ENCODE measurements at regions not wholly inside any gene's neighbourhood (a gene's known extent, or its start where the extent isn't known, plus 50 kb on each side); places are given as distances from the start of the nearest gene placed in this dataset.
"Not testable (repeated sequence)": the region's sequence is repeated elsewhere in the genome, so short reads cannot be mapped to it uniquely, and the experiment has no call there.

GRCh38 chr11:67906969-67907368, 96.9 kb downstream of the UNC93B1 start:
- H3K27me3 Mint-ChIP-seq = peaks cover 20% of the 10 kb centered on the region
- H3K36me3 ChIP-seq (replicated peaks in 1 of 2; ENCODE audit: control extremely low read depth in 1 of 2, control insufficient read depth in 1 of 2, extremely low read depth in 1 of 2, insufficient read depth in 2 of 2, low read length in 1 of 2); H3K27ac ChIP-seq (ENCODE audit: low read length in 2 of 2); H3K79me2 ChIP-seq (ENCODE audit: control insufficient read depth, insufficient read depth, low read length); H3K9me3 ChIP-seq (ENCODE audit: control extremely low read depth in 1 of 3, control insufficient read depth in 2 of 3, insufficient read depth in 1 of 3, low read length in 2 of 3); POLR2A ChIA-PET; H2AFZ ChIP-seq (ENCODE audit: insufficient read depth, low read depth, low read length, poor library complexity, severe bottlenecking); CTCF ChIA-PET; H3K4me2 ChIP-seq (replicated peaks; ENCODE audit: low read depth, low read length, poor library complexity, severe bottlenecking); intact Hi-C loops (cut with micrococcal nuclease); H3K27me3 ChIP-seq (replicated peaks in 1 of 4; ENCODE audit: control extremely low read depth in 1 of 4, control insufficient read depth in 3 of 4, insufficient read depth in 4 of 4, low read length in 3 of 4); H3K9ac ChIP-seq (ENCODE audit: low read length); H3K4me1 Mint-ChIP-seq; ATAC-seq (ENCODE audit: low read depth); H3K4me1 ChIP-seq (ENCODE audit: control insufficient read depth in 2 of 2, insufficient read depth in 2 of 2, low read length in 2 of 2); DNase-seq; H3K4me3 Mint-ChIP-seq; H3K27ac Mint-ChIP-seq; H4K20me1 ChIP-seq (ENCODE audit: control insufficient read depth, insufficient read depth, low read length, poor library complexity, severe bottlenecking); H3K9me3 Mint-ChIP-seq (ENCODE audit: insufficient read depth); H3K4me3 ChIP-seq (ENCODE audit: control extremely low read depth in 1 of 5, extremely low read depth in 1 of 5, insufficient read depth in 1 of 5, low read depth in 2 of 5, low read length in 4 of 5): not testable (repeated sequence)
- WGBS (ENCODE audit: insufficient coverage) = no CpG with 5 or more reads among the region's 1 CpG

DNA sequence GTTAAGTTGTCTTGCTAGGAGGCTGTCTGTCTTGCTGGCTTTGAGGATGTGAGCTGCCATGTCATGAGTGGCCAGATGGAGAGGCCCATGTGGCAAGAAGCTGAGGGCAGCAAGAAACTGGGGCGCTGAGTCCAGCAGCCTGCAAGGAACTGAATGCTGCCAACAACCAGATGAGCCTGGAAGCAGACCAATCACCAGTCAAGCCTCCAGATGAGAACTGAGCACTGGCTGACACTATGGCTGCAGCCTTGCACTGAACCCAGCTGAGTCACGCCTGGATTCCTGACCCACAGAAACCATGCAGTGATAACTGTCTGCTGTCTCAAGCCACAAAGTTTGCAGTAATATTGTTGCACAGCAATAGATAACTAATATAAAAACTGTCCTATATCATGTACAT, 104.4 kb downstream of the UNC93B1 start:
- ATAC-seq (ENCODE audit: low read depth); H3K4me2 ChIP-seq (replicated peaks; ENCODE audit: low read depth, low read length, poor library complexity, severe bottlenecking); H3K4me3 ChIP-seq (ENCODE audit: control extremely low read depth in 1 of 5, extremely low read depth in 1 of 5, insufficient read depth in 1 of 5, low read depth in 2 of 5, low read length in 4 of 5); H3K27ac ChIP-seq (ENCODE audit: low read length in 2 of 2); intact Hi-C loops (cut with micrococcal nuclease); POLR2A ChIA-PET; H3K4me1 ChIP-seq (ENCODE audit: control insufficient read depth in 2 of 2, insufficient read depth in 2 of 2, low read length in 2 of 2); H3K27me3 ChIP-seq (replicated peaks in 1 of 4; ENCODE audit: control extremely low read depth in 1 of 4, control insufficient read depth in 3 of 4, insufficient read depth in 4 of 4, low read length in 3 of 4); H3K27ac Mint-ChIP-seq; CTCF ChIA-PET; H3K9me3 ChIP-seq (ENCODE audit: control extremely low read depth in 1 of 3, control insufficient read depth in 2 of 3, insufficient read depth in 1 of 3, low read length in 2 of 3); H4K20me1 ChIP-seq (ENCODE audit: control insufficient read depth, insufficient read depth, low read length, poor library complexity, severe bottlenecking); H3K4me1 Mint-ChIP-seq; H3K9me3 Mint-ChIP-seq (ENCODE audit: insufficient read depth); H3K36me3 ChIP-seq (replicated peaks in 1 of 2; ENCODE audit: control extremely low read depth in 1 of 2, control insufficient read depth in 1 of 2, extremely low read depth in 1 of 2, insufficient read depth in 2 of 2, low read length in 1 of 2); H3K27me3 Mint-ChIP-seq; H3K9ac ChIP-seq (ENCODE audit: low read length); H3K79me2 ChIP-seq (ENCODE audit: control insufficient read depth, insufficient read depth, low read length); H2AFZ ChIP-seq (ENCODE audit: insufficient read depth, low read depth, low read length, poor library complexity, severe bottlenecking); DNase-seq; H3K4me3 Mint-ChIP-seq: not testable (repeated sequence)
- 100% methylated on average over 1 of the region's 2 CpGs for WGBS (ENCODE audit: insufficient coverage)

DNA sequence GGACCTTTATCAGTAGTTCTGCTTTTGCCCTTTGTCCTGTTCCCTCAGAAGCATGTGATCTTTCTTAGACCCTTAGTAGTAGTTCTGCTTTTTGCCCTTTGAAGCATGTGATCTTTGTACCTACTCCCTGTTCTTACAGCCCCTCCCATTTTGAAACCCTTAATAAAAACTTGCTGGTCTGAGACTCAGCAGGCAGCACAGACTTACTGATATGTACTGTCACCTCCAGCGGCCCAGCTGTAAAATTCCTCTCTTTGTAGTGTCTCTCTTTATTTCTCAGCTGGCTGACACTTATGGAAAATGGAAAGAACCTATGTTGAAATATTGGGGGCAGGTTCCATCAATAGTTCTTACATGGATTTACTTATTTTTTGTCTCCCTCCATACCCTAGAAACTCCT, 110.4 kb downstream of the UNC93B1 start:
- H3K27ac Mint-ChIP-seq; H3K27ac ChIP-seq (ENCODE audit: low read length in 2 of 2); ATAC-seq (ENCODE audit: low read depth); H4K20me1 ChIP-seq (ENCODE audit: control insufficient read depth, insufficient read depth, low read length, poor library complexity, severe bottlenecking); H3K27me3 Mint-ChIP-seq; H3K9ac ChIP-seq (ENCODE audit: low read length); H3K4me3 Mint-ChIP-seq; H3K79me2 ChIP-seq (ENCODE audit: control insufficient read depth, insufficient read depth, low read length); H3K4me3 ChIP-seq (ENCODE audit: control extremely low read depth in 1 of 5, extremely low read depth in 1 of 5, insufficient read depth in 1 of 5, low read depth in 2 of 5, low read length in 4 of 5); intact Hi-C loops (cut with micrococcal nuclease); H3K4me1 Mint-ChIP-seq; H3K9me3 ChIP-seq (ENCODE audit: control extremely low read depth in 1 of 3, control insufficient read depth in 2 of 3, insufficient read depth in 1 of 3, low read length in 2 of 3); POLR2A ChIA-PET; H3K4me1 ChIP-seq (ENCODE audit: control insufficient read depth in 2 of 2, insufficient read depth in 2 of 2, low read length in 2 of 2); DNase-seq; H3K4me2 ChIP-seq (replicated peaks; ENCODE audit: low read depth, low read length, poor library complexity, severe bottlenecking); H3K9me3 Mint-ChIP-seq (ENCODE audit: insufficient read depth); H3K36me3 ChIP-seq (replicated peaks in 1 of 2; ENCODE audit: control extremely low read depth in 1 of 2, control insufficient read depth in 1 of 2, extremely low read depth in 1 of 2, insufficient read depth in 2 of 2, low read length in 1 of 2); H2AFZ ChIP-seq (ENCODE audit: insufficient read depth, low read depth, low read length, poor library complexity, severe bottlenecking); CTCF ChIA-PET; H3K27me3 ChIP-seq (replicated peaks in 1 of 4; ENCODE audit: control extremely low read depth in 1 of 4, control insufficient read depth in 3 of 4, insufficient read depth in 4 of 4, low read length in 3 of 4): not testable (repeated sequence)
- no CpG with 5 or more reads among the region's 1 CpG for WGBS (ENCODE audit: insufficient coverage)

DNA sequence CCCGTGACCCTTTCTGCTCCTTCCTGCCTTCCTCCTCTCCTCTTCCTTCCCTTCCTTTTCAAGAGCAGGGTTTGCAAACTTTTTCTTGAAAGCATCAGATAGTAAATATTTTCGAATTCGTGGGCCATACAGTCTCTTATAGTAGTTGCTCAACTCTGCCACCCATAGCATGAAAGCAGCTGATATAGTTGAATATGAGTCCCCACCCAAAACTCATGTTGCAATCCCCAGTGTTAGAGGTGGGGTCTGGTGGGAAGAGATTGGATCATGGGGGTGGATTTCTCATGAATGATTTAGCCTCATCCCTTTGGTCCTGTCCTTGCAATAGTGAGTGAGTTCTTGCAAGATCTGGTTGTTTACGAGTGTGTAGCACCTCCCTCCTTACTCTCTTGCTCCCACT, 114.3 kb downstream of the UNC93B1 start:
- H3K4me3 Mint-ChIP-seq; H3K27ac Mint-ChIP-seq; intact Hi-C loops (cut with micrococcal nuclease); H3K4me1 ChIP-seq (ENCODE audit: control insufficient read depth in 2 of 2, insufficient read depth in 2 of 2, low read length in 2 of 2); H2AFZ ChIP-seq (ENCODE audit: insufficient read depth, low read depth, low read length, poor library complexity, severe bottlenecking); ATAC-seq (ENCODE audit: low read depth); DNase-seq; H3K4me2 ChIP-seq (replicated peaks; ENCODE audit: low read depth, low read length, poor library complexity, severe bottlenecking); POLR2A ChIA-PET; CTCF ChIA-PET; H3K27me3 ChIP-seq (replicated peaks in 1 of 4; ENCODE audit: control extremely low read depth in 1 of 4, control insufficient read depth in 3 of 4, insufficient read depth in 4 of 4, low read length in 3 of 4); H3K36me3 ChIP-seq (replicated peaks in 1 of 2; ENCODE audit: control extremely low read depth in 1 of 2, control insufficient read depth in 1 of 2, extremely low read depth in 1 of 2, insufficient read depth in 2 of 2, low read length in 1 of 2); H3K9me3 Mint-ChIP-seq (ENCODE audit: insufficient read depth); H3K9me3 ChIP-seq (ENCODE audit: control extremely low read depth in 1 of 3, control insufficient read depth in 2 of 3, insufficient read depth in 1 of 3, low read length in 2 of 3); H4K20me1 ChIP-seq (ENCODE audit: control insufficient read depth, insufficient read depth, low read length, poor library complexity, severe bottlenecking); H3K27ac ChIP-seq (ENCODE audit: low read length in 2 of 2); H3K9ac ChIP-seq (ENCODE audit: low read length); H3K4me3 ChIP-seq (ENCODE audit: control extremely low read depth in 1 of 5, extremely low read depth in 1 of 5, insufficient read depth in 1 of 5, low read depth in 2 of 5, low read length in 4 of 5); H3K4me1 Mint-ChIP-seq; H3K79me2 ChIP-seq (ENCODE audit: control insufficient read depth, insufficient read depth, low read length): not testable (repeated sequence)
- H3K27me3 Mint-ChIP-seq = peaks cover 26% of the 10 kb centered on the region
- WGBS (ENCODE audit: insufficient coverage) = 91% methylated on average over 1 of the region's 4 CpGs
